ACHN (cell line): ENCODE measurements at regions not wholly inside any gene's neighbourhood (a gene's known extent, or its start where the extent isn't known, plus 50 kb on each side); places are given as distances from the start of the nearest gene placed in this dataset.
"Not testable (repeated sequence)": the region's sequence is repeated elsewhere in the genome, so short reads cannot be mapped to it uniquely, and the experiment has no call there.

Source experiments
- DNase-seq: peaks from one replicate; pipeline ENCODE4 v3.0.0-alpha.2; 2015
- in situ Hi-C: cut with HindIII; loops from 2 replicates; pipeline ENCODE4 v1.10.0; 2017; ENCODE audit warnings: low sequenced_read_pairs, low pct_ligation_motif_present, low pct_unique_long_range_greater_than_20kb

- in situ Hi-C loops = no loop called here
Measured at GRCh38 chr13:67943116-67943515, 713.0 kb upstream of the PCDH9 start.

GRCh38 chr13:67935626-67936025, 705.5 kb upstream of the PCDH9 start:
- no peak for DNase-seq
- in situ Hi-C loops = no loop called here

More at GRCh38 chr13:67943116-67943515, 713.0 kb upstream of the PCDH9 start:
- no peak for DNase-seq

GRCh38 chr13:67934617-67935330, 704.6 kb upstream of the PCDH9 start:
- in situ Hi-C loops = no loop called here
- DNase-seq = no peak

- in situ Hi-C loops = no loop called here
- no peak for DNase-seq
Measured at GRCh38 chr13:67932991-67933390, 702.9 kb upstream of the PCDH9 start.

- in situ Hi-C loops = no loop called here
- no peak for DNase-seq
Measured at GRCh38 chr13:67917291-67917987, 687.3 kb upstream of the PCDH9 start.

- in situ Hi-C loops = no loop called here
- DNase-seq = no peak
Measured at GRCh38 chr13:67916650-67917049, 686.5 kb upstream of the PCDH9 start.

- in situ Hi-C loops = no loop called here
- no peak for DNase-seq
Measured at GRCh38 chr13:67914535-67914934, 684.4 kb upstream of the PCDH9 start.

GRCh38 chr13:67902960-67903359, 672.8 kb upstream of the PCDH9 start:
- DNase-seq = not testable (repeated sequence)

GRCh38 chr13:67880916-67881315, 650.8 kb upstream of the PCDH9 start:
- DNase-seq = no peak
- in situ Hi-C loops = no loop called here

More at GRCh38 chr13:67902960-67903359, 672.8 kb upstream of the PCDH9 start:
- in situ Hi-C loops = not testable (repeated sequence)

GRCh38 chr13:67878376-67878775, 648.2 kb upstream of the PCDH9 start:
- DNase-seq = no peak
- in situ Hi-C loops = no loop called here

- DNase-seq = no peak
Measured at GRCh38 chr13:67877031-67877430, 646.9 kb upstream of the PCDH9 start.

GRCh38 chr13:67867206-67867605, 637.1 kb upstream of the PCDH9 start:
- no peak for DNase-seq
- in situ Hi-C loops = no loop called here

More at GRCh38 chr13:67877031-67877430, 646.9 kb upstream of the PCDH9 start:
- in situ Hi-C loops = no loop called here

GRCh38 chr13:67860315-67860714, 630.2 kb upstream of the PCDH9 start:
- in situ Hi-C loops = no loop called here
- no peak for DNase-seq

- in situ Hi-C loops = no loop called here
- no peak for DNase-seq
Measured at GRCh38 chr13:67859904-67860303, 629.8 kb upstream of the PCDH9 start.

GRCh38 chr13:67857581-67858310, 627.6 kb upstream of the PCDH9 start:
- in situ Hi-C loops = no loop called here
- DNase-seq = no peak

GRCh38 chr13:67856955-67857354, 626.8 kb upstream of the PCDH9 start:
- in situ Hi-C loops = no loop called here
- no peak for DNase-seq

GRCh38 chr13:67855741-67856238, 625.7 kb upstream of the PCDH9 start:
- in situ Hi-C loops = no loop called here
- DNase-seq = no peak

GRCh38 chr13:67854990-67855389, 624.9 kb upstream of the PCDH9 start:
- in situ Hi-C loops = no loop called here
- DNase-seq = no peak

GRCh38 chr13:67844574-67844973, 614.4 kb upstream of the PCDH9 start:
- DNase-seq = no peak
- in situ Hi-C loops = no loop called here
